Immature natural killer cell (primary cell): ENCODE measurements at regions not wholly inside any gene's neighbourhood (a gene's known extent, or its start where the extent isn't known, plus 50 kb on each side); places are given as distances from the start of the nearest gene placed in this dataset.

Experiments used
- DNase-seq, 3 donors: peaks; one replicate each; pipeline ENCODE4 v3.0.0; 2022; ENCODE audit warnings: mixed read lengths in 1 of 3
- H3K27ac Mint-ChIP-seq, 6 donors: one replicate each; pipeline ENCODE4 v1.8.0; 2020; ENCODE audit warnings: mixed read lengths in 6 of 6, mild to moderate bottlenecking in 5 of 6, inconsistent platforms in 4 of 6, moderate library complexity in 3 of 6
- H3K27me3 Mint-ChIP-seq, 3 donors: one replicate each; pipeline ENCODE4 v1.8.0; 2020 to 2021; ENCODE audit warnings: low read depth in 3 of 3, mild to moderate bottlenecking in 3 of 3, mixed read lengths in 3 of 3, moderate library complexity in 3 of 3, inconsistent platforms in 1 of 3
- H3K36me3 Mint-ChIP-seq, 3 donors: one replicate each; pipeline ENCODE4 v1.8.0; 2020; ENCODE audit warnings: mixed read lengths in 3 of 3, inconsistent platforms in 2 of 3, mild to moderate bottlenecking in 2 of 3
- H3K4me1 Mint-ChIP-seq, 2 donors: one replicate each; pipeline ENCODE4 v1.8.0; 2020; ENCODE audit warnings: inconsistent platforms in 2 of 2, mild to moderate bottlenecking in 2 of 2, mixed read lengths in 2 of 2, moderate library complexity in 1 of 2
- H3K4me3 Mint-ChIP-seq, 5 donors: one replicate each; pipeline ENCODE4 v1.8.0; 2020; ENCODE audit warnings: mild to moderate bottlenecking in 5 of 5, mixed read lengths in 5 of 5, inconsistent platforms in 3 of 5, moderate library complexity in 3 of 5
- H3K9me3 Mint-ChIP-seq, 6 donors: one replicate each; pipeline ENCODE4 v1.8.0; 2020; ENCODE audit warnings: mild to moderate bottlenecking in 6 of 6, mixed read lengths in 6 of 6, inconsistent platforms in 4 of 6, moderate library complexity in 3 of 6

DNA sequence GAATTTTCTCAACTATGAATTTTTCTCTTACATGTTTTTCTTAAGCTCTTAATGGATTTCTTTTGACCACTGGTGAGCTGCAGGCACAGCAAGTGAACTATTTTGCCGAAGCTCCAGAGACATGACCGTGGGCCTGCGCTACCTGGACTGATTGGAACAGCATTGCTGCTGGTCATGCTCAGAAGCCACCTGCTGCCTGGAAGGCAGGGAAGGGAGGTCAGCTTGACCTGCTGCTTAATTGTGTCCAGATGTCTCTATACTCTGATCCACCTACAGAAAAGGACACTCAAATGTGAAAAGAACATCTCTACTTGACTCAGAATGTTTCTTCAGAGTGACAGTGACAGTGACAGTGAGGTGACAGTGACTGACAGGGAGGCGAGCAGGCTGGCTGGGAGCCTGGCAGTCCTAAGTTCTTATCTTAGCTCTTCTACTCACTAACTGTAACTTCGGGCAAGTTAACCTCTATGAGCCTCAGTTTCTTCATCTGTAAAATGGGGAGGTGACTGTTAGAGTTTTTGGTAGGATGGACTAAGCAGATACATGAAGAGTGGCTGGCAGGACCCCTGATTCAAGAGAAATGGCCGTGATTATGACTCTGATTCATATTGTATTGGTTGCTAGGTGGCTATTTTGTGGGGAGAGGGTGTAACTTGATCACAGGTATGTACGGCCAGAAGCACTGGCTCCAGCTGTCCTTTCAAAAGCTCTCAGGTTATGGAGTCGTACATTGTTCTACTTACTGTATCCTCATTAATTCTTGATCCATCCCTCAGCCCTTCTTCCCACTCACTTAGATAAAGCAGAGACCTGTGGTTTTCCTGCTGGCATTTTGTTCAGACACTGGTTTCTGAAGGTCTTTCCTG, 54.8 kb upstream of the DLG1 start:
- Mint-ChIP-seq H3K27me3 (peaks cover 3 to 17% (median 7%) of the 10 kb centered on the region in 3 donors), H3K9me3 (no peaks in the 10 kb centered on the region), H3K27ac (no peak overlapping the region), H3K4me3 (no peak overlapping the region), H3K36me3 (peaks cover 0 to 4% (median 0%) of the 10 kb centered on the region in 3 donors), H3K4me1 (no peaks in the 10 kb centered on the region)
- no peak for DNase-seq

DNA sequence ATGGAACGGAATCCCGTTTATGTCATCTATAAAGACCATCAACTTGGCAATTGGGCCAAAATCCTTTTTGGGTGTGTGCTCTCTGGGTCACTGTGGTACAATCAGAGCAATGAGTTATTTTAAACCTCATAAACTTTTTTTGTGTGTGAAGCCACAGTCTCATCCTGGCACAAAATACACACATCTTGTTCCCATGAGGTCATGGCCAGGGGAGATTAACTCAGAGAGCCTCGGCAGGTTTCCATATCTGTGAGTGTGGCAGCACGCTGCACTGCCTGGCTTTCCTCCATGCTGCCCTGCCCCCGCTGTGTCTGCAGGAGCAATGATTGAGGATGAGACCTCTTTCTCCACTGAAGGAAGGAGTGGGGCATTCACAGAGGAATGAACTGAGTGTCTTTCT, 54.0 kb upstream of the DLG1 start:
- Mint-ChIP-seq H3K27me3 (peaks cover 7 to 17% (median 9%) of the 10 kb centered on the region in 3 donors), H3K36me3 (peaks cover 0 to 4% (median 0%) of the 10 kb centered on the region in 3 donors), H3K9me3 (no peaks in the 10 kb centered on the region), H3K4me3 (no peak overlapping the region), H3K4me1 (no peaks in the 10 kb centered on the region), H3K27ac (no peak overlapping the region)
- DNase-seq = no peak

DNA sequence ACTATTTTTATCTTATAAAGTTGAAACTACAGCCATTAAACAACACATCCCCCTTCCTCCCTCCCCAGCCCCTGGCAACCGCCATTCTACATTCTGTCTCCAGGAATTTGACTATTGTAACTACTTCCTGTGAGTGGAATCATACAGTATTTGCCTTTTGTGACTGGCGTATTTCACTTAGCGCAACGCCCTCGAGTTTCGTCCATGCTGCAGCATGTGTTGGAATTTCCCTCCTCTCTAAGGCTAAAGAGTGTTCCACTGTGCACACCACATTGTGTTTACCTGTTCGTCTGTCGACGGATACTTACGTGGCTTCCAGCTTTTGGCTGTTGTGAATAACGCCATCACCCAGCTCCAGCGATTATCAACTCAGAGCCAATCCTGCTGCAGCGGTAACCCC, 52.0 kb upstream of the DLG1 start:
- Mint-ChIP-seq H3K4me3 (no peak overlapping the region), H3K9me3 (no peaks in the 10 kb centered on the region), H3K36me3 (peaks cover 0 to 4% (median 0%) of the 10 kb centered on the region in 3 donors), H3K4me1 (no peaks in the 10 kb centered on the region), H3K27me3 (peaks cover 6 to 15% (median 7%) of the 10 kb centered on the region in 3 donors), H3K27ac (peak overlapping the region in 1 of 6 donors; percentile 42)
- no peak for DNase-seq

DNA sequence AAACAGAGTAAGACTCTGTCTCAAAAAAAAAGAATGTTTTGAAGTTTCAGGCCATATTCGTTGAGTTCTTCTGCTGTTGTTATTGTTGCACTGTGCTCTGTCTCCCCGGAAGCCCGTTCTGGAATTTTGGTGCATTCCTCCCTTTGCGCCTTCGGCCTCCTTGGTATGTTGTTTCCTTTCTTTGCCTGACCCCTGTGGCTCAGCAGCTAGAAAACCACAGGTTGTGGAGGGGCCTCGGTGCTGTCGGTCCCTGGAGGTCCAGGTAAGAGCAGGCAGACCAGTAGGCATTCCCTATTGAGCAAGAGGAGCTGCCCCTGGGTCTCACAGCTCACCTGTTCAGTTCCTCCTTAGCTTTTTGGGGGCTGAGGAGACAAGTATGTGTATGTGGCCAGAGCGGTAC, 51.0 kb upstream of the DLG1 start:
- no peak overlapping the region for H3K27ac Mint-ChIP-seq
- H3K4me3 Mint-ChIP-seq = no peak overlapping the region
- peaks cover 6 to 11% (median 7%) of the 10 kb centered on the region in 3 donors for H3K27me3 Mint-ChIP-seq
- H3K36me3 Mint-ChIP-seq = peaks cover 0 to 3% (median 0%) of the 10 kb centered on the region in 3 donors
- no peaks in the 10 kb centered on the region for H3K4me1 Mint-ChIP-seq
- no peaks in the 10 kb centered on the region for H3K9me3 Mint-ChIP-seq
- DNase-seq = no peak
